Large intestine (tissue), 3 donors: ENCODE measurements at regions not wholly inside any gene's neighbourhood (a gene's known extent, or its start where the extent isn't known, plus 50 kb on each side); places are given as distances from the start of the nearest gene placed in this dataset.
"Not testable (repeated sequence)": the region's sequence is repeated elsewhere in the genome, so short reads cannot be mapped to it uniquely, and the experiment has no call there.

Experiments
- DNase-seq, 2 donors: peaks; one replicate each; pipeline versions ENCODE4 v3.0.0 to v3.0.0-alpha.2; 2013
- H3K27ac ChIP-seq: one replicate; pipeline ENCODE4 v1.5.1; 2013; ENCODE audit warnings: low read length
- H3K27me3 ChIP-seq: 2 replicates; pipeline ENCODE4 v1.6.1; 2013; ENCODE audit warnings: low read length; ENCODE audit not compliant: control insufficient read depth, insufficient read depth
- H3K36me3 ChIP-seq: 2 replicates; pipeline ENCODE4 v1.6.1; 2013; ENCODE audit warnings: low read length; ENCODE audit not compliant: control insufficient read depth, insufficient read depth
- H3K4me1 ChIP-seq: one replicate; pipeline ENCODE4 v1.6.1; 2013; ENCODE audit warnings: low read length; ENCODE audit not compliant: control insufficient read depth, insufficient read depth
- H3K4me3 ChIP-seq: one replicate; pipeline ENCODE4 v1.5.1; 2013; ENCODE audit warnings: low read length
- H3K9me3 ChIP-seq: one replicate; pipeline ENCODE4 v1.6.1; 2013; ENCODE audit warnings: mild to moderate bottlenecking, low read depth, low read length, moderate library complexity; ENCODE audit not compliant: control insufficient read depth
- WGBS: methylation state at CpG from one replicate; pipeline ENCODE4 v1.1.5; 2013; ENCODE audit warnings: low lambda C conversion rate; ENCODE audit not compliant: insufficient coverage; 5-methylcytosine and 5-hydroxymethylcytosine counted together

DNA sequence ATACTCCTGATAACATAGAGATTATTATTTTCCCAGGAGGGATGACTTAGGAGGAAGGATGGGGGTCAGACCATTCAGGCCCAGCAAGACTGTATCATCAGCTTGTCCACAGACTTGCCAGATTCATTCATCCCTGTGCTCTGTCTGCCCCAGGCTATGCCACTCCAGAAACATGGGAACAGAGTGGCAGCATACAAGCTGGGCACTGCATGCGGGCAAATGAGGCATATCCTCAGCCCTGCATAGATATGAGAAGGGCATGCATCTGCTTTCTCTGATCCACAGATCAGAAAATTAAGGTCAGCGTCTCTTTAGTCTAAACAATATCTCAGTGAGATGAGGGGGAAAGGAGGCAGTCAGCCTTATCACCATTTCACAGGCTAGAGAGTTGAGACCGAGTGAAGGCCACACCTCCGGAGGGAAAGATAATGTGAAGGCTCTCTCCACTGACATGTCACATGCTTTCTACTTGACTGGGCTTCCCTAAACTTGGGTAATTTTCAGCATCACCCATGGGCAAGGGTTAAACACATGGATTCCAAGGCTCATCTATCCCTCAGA, 140.5 kb downstream of the TFAP2B start:
- H3K27ac ChIP-seq: no peak overlapping the region
- no peaks in the 10 kb centered on the region for H3K9me3 ChIP-seq
- no CpG with 5 or more reads among the region's 4 CpGs for WGBS
- no peaks in the 10 kb centered on the region for H3K27me3 ChIP-seq
- no peak overlapping the region for H3K4me3 ChIP-seq
- H3K36me3 ChIP-seq: no peaks in the 10 kb centered on the region
- no peaks in the 10 kb centered on the region for H3K4me1 ChIP-seq
- no peak for DNase-seq

DNA sequence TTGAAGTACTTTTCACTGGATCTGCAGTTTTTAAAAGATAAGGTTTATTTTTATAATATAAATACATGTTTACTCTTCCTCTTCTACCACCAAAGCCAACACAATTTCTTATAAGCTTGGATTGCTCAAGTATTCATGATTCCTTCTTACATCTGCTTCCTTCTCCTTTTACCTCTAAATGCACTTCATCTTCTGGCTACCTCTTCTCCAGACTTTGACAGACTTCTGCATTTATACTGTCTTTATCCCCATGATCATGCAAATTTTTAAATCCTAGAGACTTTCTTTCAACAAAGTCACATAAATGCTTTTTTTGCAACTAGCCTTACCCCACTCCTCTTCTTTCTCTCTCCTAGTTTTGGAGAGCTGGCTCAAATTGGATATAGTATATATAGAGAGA, 142.9 kb downstream of the TFAP2B start:
- Histone ChIP-seq H3K27ac (no peak overlapping the region), H3K4me3 (no peak overlapping the region), H3K36me3 (no peaks in the 10 kb centered on the region), H3K9me3 (no peaks in the 10 kb centered on the region), H3K27me3 (no peaks in the 10 kb centered on the region), H3K4me1 (no peaks in the 10 kb centered on the region)
- DNase-seq: no peak

- no peaks in the 10 kb centered on the region for H3K4me1 ChIP-seq
- H3K9me3 ChIP-seq: no peaks in the 10 kb centered on the region
- H3K4me3 ChIP-seq: no peak overlapping the region
- H3K36me3 ChIP-seq: no peaks in the 10 kb centered on the region
- no peaks in the 10 kb centered on the region for H3K27me3 ChIP-seq
- no peak overlapping the region for H3K27ac ChIP-seq
- no peak for DNase-seq
These were observed 143.6 kb downstream of the TFAP2B start for GRCh38 chr6:50962213-50962759.

- Histone ChIP-seq H3K36me3 (no peaks in the 10 kb centered on the region), H3K27ac (no peak overlapping the region), H3K27me3 (no peaks in the 10 kb centered on the region), H3K9me3 (no peaks in the 10 kb centered on the region), H3K4me3 (no peak overlapping the region), H3K4me1 (no peaks in the 10 kb centered on the region)
- 83% methylated on average over 4 of the region's 6 CpGs for WGBS
- no peak for DNase-seq
These were observed 145.3 kb downstream of the TFAP2B start for GRCh38 chr6:50963952-50964351.

GRCh38 chr6:50965495-50965894, 146.8 kb downstream of the TFAP2B start:
- Histone ChIP-seq H3K9me3 (no peaks in the 10 kb centered on the region), H3K27me3 (peaks cover 3% of the 10 kb centered on the region), H3K27ac (no peak overlapping the region), H3K36me3 (no peaks in the 10 kb centered on the region), H3K4me3 (no peak overlapping the region), H3K4me1 (no peaks in the 10 kb centered on the region)
- no peak for DNase-seq

- 33% methylated on average over 1 of the region's 1 CpG for WGBS
- H3K4me3 ChIP-seq: no peak overlapping the region
- H3K9me3 ChIP-seq: no peaks in the 10 kb centered on the region
- H3K27ac ChIP-seq: no peak overlapping the region
- H3K4me1 ChIP-seq: no peaks in the 10 kb centered on the region
- H3K27me3 ChIP-seq: peaks cover 3% of the 10 kb centered on the region
- no peak for DNase-seq
- no peaks in the 10 kb centered on the region for H3K36me3 ChIP-seq
These were observed 147.9 kb downstream of the TFAP2B start for GRCh38 chr6:50966532-50966931.

- Histone ChIP-seq H3K4me1 (no peaks in the 10 kb centered on the region), H3K4me3 (no peak overlapping the region), H3K27ac (no peak overlapping the region), H3K27me3 (peaks cover 3% of the 10 kb centered on the region), H3K9me3 (no peaks in the 10 kb centered on the region), H3K36me3 (no peaks in the 10 kb centered on the region)
- no peak for DNase-seq
These were observed 148.3 kb downstream of the TFAP2B start for GRCh38 chr6:50966986-50967385.

DNA sequence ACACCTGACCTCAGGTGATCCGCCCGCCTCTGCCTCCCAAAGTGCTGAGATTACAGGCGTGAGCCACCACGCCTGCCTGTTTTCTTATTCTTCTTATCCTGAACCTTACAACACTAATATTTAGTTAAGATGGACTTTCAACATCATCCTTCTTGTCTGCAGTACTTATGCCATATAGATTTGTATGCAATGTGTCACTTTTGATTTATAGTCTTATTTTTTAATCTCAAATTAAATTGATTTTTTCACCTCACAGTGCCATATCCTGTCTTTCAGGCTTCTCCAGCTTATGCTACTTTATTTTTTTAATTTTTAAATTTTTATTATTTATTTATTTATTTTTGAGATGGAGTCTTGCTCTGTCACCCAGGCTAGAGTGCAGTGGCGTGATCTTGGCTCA, 149.6 kb downstream of the TFAP2B start:
- DNase-seq, H3K36me3 ChIP-seq, H3K27ac ChIP-seq, H3K4me3 ChIP-seq, H3K9me3 ChIP-seq, H3K4me1 ChIP-seq, H3K27me3 ChIP-seq: not testable (repeated sequence)
- WGBS: no CpG with 5 or more reads among the region's 5 CpGs

GRCh38 chr6:50970908-50971307, 152.2 kb downstream of the TFAP2B start:
- WGBS: no CpG with 5 or more reads among the region's 1 CpG
- H3K27ac ChIP-seq: no peak overlapping the region
- H3K27me3 ChIP-seq: peaks cover 3% of the 10 kb centered on the region
- H3K4me1 ChIP-seq: no peaks in the 10 kb centered on the region
- H3K36me3 ChIP-seq: no peaks in the 10 kb centered on the region
- no peaks in the 10 kb centered on the region for H3K9me3 ChIP-seq
- no peak for DNase-seq
- H3K4me3 ChIP-seq: no peak overlapping the region

- no peak overlapping the region for H3K4me3 ChIP-seq
- 60% methylated on average over 1 of the region's 2 CpGs for WGBS
- no peaks in the 10 kb centered on the region for H3K9me3 ChIP-seq
- H3K27ac ChIP-seq: no peak overlapping the region
- DNase-seq: no peak
- H3K36me3 ChIP-seq: no peaks in the 10 kb centered on the region
- peaks cover 3% of the 10 kb centered on the region for H3K27me3 ChIP-seq
- H3K4me1 ChIP-seq: no peaks in the 10 kb centered on the region
These were observed 154.8 kb downstream of the TFAP2B start for GRCh38 chr6:50973464-50973863.

- H3K9me3 ChIP-seq: no peaks in the 10 kb centered on the region
- H3K36me3 ChIP-seq: no peaks in the 10 kb centered on the region
- no peaks in the 10 kb centered on the region for H3K4me1 ChIP-seq
- no peak overlapping the region for H3K27ac ChIP-seq
- no peak overlapping the region for H3K4me3 ChIP-seq
- 85% methylated on average over 2 of the region's 3 CpGs for WGBS
- DNase-seq: no peak
- H3K27me3 ChIP-seq: peaks cover 3% of the 10 kb centered on the region
These were observed 155.6 kb downstream of the TFAP2B start for GRCh38 chr6:50974319-50974718.
